H1 (cell line): ENCODE measurements at regions not wholly inside any gene's neighbourhood (a gene's known extent, or its start where the extent isn't known, plus 50 kb on each side); places are given as distances from the start of the nearest gene placed in this dataset.

Source experiments
- CTCF ChIA-PET: fragments of 300-600 bp; sonication (Branson Sonifier 250); formaldehyde crosslinking; loops from one replicate; lab custom pipeline; 2021; ENCODE audit not compliant: partially characterized antibody; lab: Charles Lee
- POLR2A ChIA-PET: fragments of 300-600 bp; sonication (Branson Sonifier 250); formaldehyde crosslinking; loops from one replicate; lab custom pipeline; 2021; ENCODE audit warnings: inconsistent platforms; ENCODE audit not compliant: partially characterized antibody; lab: Charles Lee
- DNase-seq, 2 experiments: peaks; one replicate each; pipeline versions ENCODE4 v3.0.0 to v3.0.0-alpha.2; 2010 to 2022; ENCODE audit warnings: low spot score in 2 of 2, low read depth in 1 of 2, mixed read lengths in 1 of 2
- FAIRE-seq: peaks from 2 replicates; lab custom pipeline; 2011; peaks lifted over from hg19 to GRCh38; lab: Jason Lieb, UNC
- H2AFZ ChIP-seq: 2 replicates; pipeline ENCODE4 v1.8.1; 2012; ENCODE audit warnings: low read length, inconsistent platforms
- H2AK5ac ChIP-seq: 2 replicates; pipeline ENCODE4 v1.6.1; 2013; ENCODE audit warnings: low read depth, low read length
- H2BK120ac ChIP-seq: replicated peaks from 2 replicates; pipeline ENCODE3; 2013; ENCODE audit warnings: low read depth, low read length, inconsistent platforms
- H2BK12ac ChIP-seq: 2 replicates; pipeline ENCODE4 v1.6.1; 2013; ENCODE audit warnings: low read depth, low read length
- H2BK15ac ChIP-seq: 2 replicates; pipeline ENCODE4 v1.6.1; 2013; ENCODE audit warnings: low read length
- H2BK20ac ChIP-seq: 2 replicates; pipeline ENCODE4 v1.6.1; 2013; ENCODE audit warnings: low read length
- H2BK5ac ChIP-seq: 2 replicates; pipeline ENCODE4 v1.6.1; 2013; ENCODE audit warnings: low read depth, low read length
- H3K14ac ChIP-seq: 2 replicates; pipeline ENCODE4 v1.6.1; 2013; ENCODE audit warnings: inconsistent platforms; ENCODE audit not compliant: insufficient read length
- H3K18ac ChIP-seq: 2 replicates; pipeline ENCODE4 v1.6.1; 2013; ENCODE audit warnings: low read length; ENCODE audit errors: extremely low read depth
- H3K23ac ChIP-seq: 2 replicates; pipeline ENCODE4 v1.6.1; 2013; ENCODE audit warnings: inconsistent platforms; ENCODE audit not compliant: insufficient read length
- H3K23me2 ChIP-seq: 2 replicates; pipeline ENCODE4 v1.6.1; 2013; ENCODE audit warnings: low read depth, low read length
- H3K27ac ChIP-seq: 2 replicates; pipeline ENCODE4 v1.6.1; 2011; ENCODE audit warnings: low read depth, low read length, inconsistent platforms
- H3K27me3 ChIP-seq, 4 experiments: replicated peaks in 1 of 4; 1 replicate in 1 of 4; 2 replicates in 3 of 4; pipeline versions ENCODE4 v1.6.1 to v1.8.1; 2011 to 2013; ENCODE audit warnings: low read length in 3 of 4, mild to moderate bottlenecking in 3 of 4, inconsistent platforms in 2 of 4, mixed read lengths in 2 of 4, moderate library complexity in 1 of 4; ENCODE audit not compliant: control insufficient read depth in 3 of 4, insufficient read depth in 3 of 4; ENCODE audit errors: extremely low read depth in 1 of 4
- H3K36me3 ChIP-seq, 4 experiments: 2 replicates each; pipeline versions ENCODE4 v1.6.1 to v1.8.1; 2011 to 2013; ENCODE audit warnings: mild to moderate bottlenecking in 4 of 4, low read length in 3 of 4, moderate library complexity in 2 of 4, control low read depth in 1 of 4, inconsistent platforms in 1 of 4; ENCODE audit not compliant: insufficient read depth in 4 of 4, control insufficient read depth in 2 of 4
- H3K4ac ChIP-seq: replicated peaks from 2 replicates; pipeline ENCODE3; 2013; ENCODE audit warnings: low read length, low read depth, mixed read lengths, inconsistent platforms; ENCODE audit not compliant: insufficient read length
- H3K4me1 ChIP-seq, 4 experiments: replicated peaks in 1 of 4; 1 replicate in 1 of 4; 2 replicates in 3 of 4; pipeline versions ENCODE4 v1.6.1 to v1.8.1; 2011 to 2013; ENCODE audit warnings: low read length in 3 of 4, inconsistent platforms in 2 of 4, mixed read lengths in 1 of 4; ENCODE audit not compliant: insufficient read depth in 4 of 4, control insufficient read depth in 3 of 4
- H3K4me2 ChIP-seq, 2 experiments: 2 replicates each; pipeline versions ENCODE4 v1.6.1 to v1.8.1; 2011 to 2013; ENCODE audit warnings: low read depth in 2 of 2, low read length in 2 of 2, control low read depth in 1 of 2, inconsistent platforms in 1 of 2, mild to moderate bottlenecking in 1 of 2; ENCODE audit not compliant: insufficient read depth in 1 of 2
- H3K4me3 ChIP-seq, 4 experiments: fragments of 200-600, 300-600 bp in 1 of 4; sonication (generic), shearing (Covaris generic), sonication (Bioruptor Twin) in 1 of 4; 2 replicates each; pipeline versions ENCODE4 v1.5.1 to v1.8.1; 2011 to 2016; ENCODE audit warnings: low read length in 4 of 4, low read depth in 3 of 4, control low read depth in 2 of 4, inconsistent platforms in 2 of 4, mild to moderate bottlenecking in 2 of 4, mixed read lengths in 1 of 4, moderate library complexity in 1 of 4; ENCODE audit not compliant: insufficient read depth in 2 of 4; ENCODE audit errors: extremely low read depth in 1 of 4
- H3K56ac ChIP-seq: replicated peaks from 2 replicates; pipeline ENCODE3; 2013; ENCODE audit warnings: low read depth, mild to moderate bottlenecking, mixed read lengths, low read length, inconsistent platforms; ENCODE audit not compliant: insufficient read length
- H3K79me1 ChIP-seq: 2 replicates; pipeline ENCODE4 v1.6.1; 2013; ENCODE audit warnings: low read depth, low read length, control low read depth
- H3K79me2 ChIP-seq, 2 experiments: 2 replicates each; pipeline versions ENCODE4 v1.6.1 to v1.8.1; 2012 to 2013; ENCODE audit warnings: low read length in 2 of 2, mild to moderate bottlenecking in 2 of 2, inconsistent platforms in 1 of 2; ENCODE audit not compliant: insufficient read depth in 2 of 2, control insufficient read depth in 1 of 2
- H3K9ac ChIP-seq, 4 experiments: replicated peaks in 1 of 4; 1 replicate in 1 of 4; 2 replicates in 3 of 4; pipeline versions ENCODE4 v1.6.1 to v1.8.1; 2011 to 2013; ENCODE audit warnings: low read depth in 3 of 4, low read length in 3 of 4, control low read depth in 2 of 4, mild to moderate bottlenecking in 2 of 4, moderate library complexity in 2 of 4, inconsistent platforms in 1 of 4; ENCODE audit errors: extremely low read depth in 1 of 4
- H3K9me3 ChIP-seq, 2 experiments: 2 replicates each; pipeline versions ENCODE4 v1.6.1 to v1.8.1; 2012 to 2013; ENCODE audit warnings: mild to moderate bottlenecking in 2 of 2, moderate library complexity in 2 of 2, control low read depth in 1 of 2, inconsistent platforms in 1 of 2, low read depth in 1 of 2, low read length in 1 of 2, mixed read lengths in 1 of 2; ENCODE audit not compliant: insufficient read depth in 2 of 2
- H4K20me1 ChIP-seq, 2 experiments: replicated peaks in 1 of 2; 2 replicates each; pipeline versions ENCODE3 to v1.8.1; 2011 to 2013; ENCODE audit warnings: inconsistent platforms in 2 of 2, low read length in 2 of 2, mild to moderate bottlenecking in 1 of 2; ENCODE audit not compliant: insufficient read depth in 2 of 2, control insufficient read depth in 1 of 2
- H4K5ac ChIP-seq: 2 replicates; pipeline ENCODE4 v1.6.1; 2013; ENCODE audit warnings: low read length, low read depth, mixed read lengths, inconsistent platforms; ENCODE audit not compliant: insufficient read length
- H4K8ac ChIP-seq: 2 replicates; pipeline ENCODE4 v1.8.0; 2013; ENCODE audit warnings: mild to moderate bottlenecking, moderate library complexity, low read length, inconsistent platforms; ENCODE audit not compliant: insufficient read depth; ENCODE audit errors: extremely low read depth
- H4K91ac ChIP-seq: replicated peaks from 2 replicates; pipeline ENCODE3; 2013; ENCODE audit warnings: low read length, mixed read lengths, inconsistent platforms; ENCODE audit not compliant: insufficient read length
- CBX8 ChIP-seq: fragments of 300-800, 300-1000 bp; sonication (generic); IDR thresholded peaks from 2 replicates; pipeline ENCODE4 v1.7.1; 2016; ENCODE audit warnings: low read depth, low read length, borderline replicate concordance
- CHD1 ChIP-seq: IDR thresholded peaks from 2 replicates; pipeline ENCODE4 v1.6.1; 2012; ENCODE audit warnings: low read depth, low read length, improper control_type of control experiment
- CTCF ChIP-seq, 3 experiments: IDR thresholded peaks; 1 replicate in 2 of 3; 2 replicates in 1 of 3; pipeline versions ENCODE4 v1.5.1 to v1.6.1; 2011; ENCODE audit warnings: low read length in 3 of 3, mild to moderate bottlenecking in 3 of 3, inconsistent platforms in 2 of 3, low read depth in 1 of 3, moderate library complexity in 1 of 3; ENCODE audit not compliant: insufficient read depth in 1 of 3; ENCODE audit errors: control extremely low read depth in 1 of 3
- FOSL1 ChIP-seq: IDR thresholded peaks from 2 replicates; pipeline ENCODE4 v1.6.1; 2011; ENCODE audit warnings: mild to moderate bottlenecking, low read depth, low read length, moderate library complexity; ENCODE audit not compliant: insufficient read depth
- JUN ChIP-seq: IDR thresholded peaks from 2 replicates; pipeline ENCODE4 v1.6.1; 2011; ENCODE audit warnings: low read depth, mild to moderate bottlenecking, improper control_type of control experiment, low read length
- SP1 ChIP-seq: IDR thresholded peaks from 2 replicates; pipeline ENCODE4 v1.6.1; 2011; ENCODE audit warnings: low read depth, low read length
- USF2 ChIP-seq: IDR thresholded peaks from 2 replicates; pipeline ENCODE4 v1.6.1; 2011; ENCODE audit warnings: low read length, improper control_type of control experiment
- WGBS, 2 experiments: shearing (Covaris generic) in 1 of 2; methylation state at CpG; one replicate each; pipeline versions ENCODE4 v1.1.6 to v1.1.7; 2013 to 2015; ENCODE audit warnings: low lambda C conversion rate in 2 of 2, mixed read lengths in 2 of 2, inconsistent platforms in 1 of 2, low coverage in 1 of 2, missing lambda C conversion rate in 1 of 2; ENCODE audit not compliant: insufficient replicate concordance in 2 of 2, insufficient coverage in 1 of 2, insufficient read length in 1 of 2; ENCODE audit errors: extremely low coverage in 1 of 2, missing lambda C conversion rate in 1 of 2; 5-methylcytosine and 5-hydroxymethylcytosine counted together
- TF ChIP-seq, protein P1 (sequence below): IDR thresholded peaks from 2 replicates; pipeline ENCODE4 v1.6.1; 2012; ENCODE audit warnings: low read length, inconsistent platforms

DNA sequence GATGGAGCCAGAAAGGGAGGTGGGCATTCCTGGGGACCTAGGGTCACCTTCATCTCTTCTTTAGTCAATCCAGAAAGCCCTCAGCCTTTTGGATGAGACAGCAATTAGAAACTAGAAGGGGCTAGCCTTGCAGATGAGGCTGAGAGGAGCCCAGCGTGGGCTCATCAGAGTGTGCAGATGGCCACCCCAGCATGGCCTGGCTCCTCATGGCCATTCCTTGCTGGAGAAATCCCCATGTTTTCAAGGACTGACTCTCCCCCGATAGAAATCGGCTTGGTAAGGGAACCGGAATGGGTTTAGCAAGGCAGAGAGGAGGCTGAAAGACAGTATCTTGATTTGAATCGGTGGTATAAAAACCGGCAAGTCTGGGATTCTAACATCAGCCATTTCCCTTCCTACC is 274.6 kb downstream of the BUD13 start:
- Histone ChIP-seq H2BK12ac (0 out of 2 replicates have a peak overlapping the region, but pooled peaks have one; percentile 43), H3K23me2 (no peaks in the 10 kb centered on the region; the same call in 1 of the 2 replicates), H3K9ac (no peak overlapping the region), H4K20me1 (no peaks in the 10 kb centered on the region), H3K23ac (no peak overlapping the region), H3K27ac (no peak overlapping the region), H2AFZ (no peak overlapping the region), H4K8ac (no peak overlapping the region), H2AK5ac (no peak overlapping the region), H3K4me2 (no peak overlapping the region), H4K5ac (no peak overlapping the region), H3K4me3 (no peak overlapping the region), H3K79me1 (no peaks in the 10 kb centered on the region), H3K36me3 (no peaks in the 10 kb centered on the region), H3K56ac (no peak overlapping the region), H2BK20ac (no peak overlapping the region), H3K14ac (no peak overlapping the region), H3K27me3 (peaks cover 0 to 4% (median 0%) of the 10 kb centered on the region in 4 experiments; a peak in 2 of 7 replicates), H3K9me3 (no peaks in the 10 kb centered on the region), H2BK15ac (0 out of 2 replicates have a peak overlapping the region, but pooled peaks have one; percentile 4), H3K4me1 (peaks cover 10 to 23% (median 13%) of the 10 kb centered on the region in 4 experiments), H2BK5ac (no peak overlapping the region), H3K79me2 (no peaks in the 10 kb centered on the region), H3K18ac (no peak overlapping the region), H3K4ac (no peak overlapping the region), H2BK120ac (no peak overlapping the region), H4K91ac (no peak overlapping the region)
- FAIRE-seq (no peak), DNase-seq (no peak)
- ChIA-PET POLR2A (no interaction called here), CTCF (interaction anchor here (1.0 to 10.4 kb wide), 22 partner anchors 9 to 436 kb away, joined by 3 to 91 read pairs (median 14); no protein-coding TSS in a partner anchor)
- 90% methylated on average over 6 of the region's 6 CpGs; no CpG with 5 or more reads in 1 of the 2 experiments for WGBS, 2 experiments
- no peak for TF ChIP-seq CHD1
- no peak for TF ChIP-seq SP1
- no peak for TF ChIP-seq USF2
- TF ChIP-seq CTCF (IDR thresholded peaks at IDR 0.05; ENCODE audit: control extremely low read depth in 1 of 3, insufficient read depth in 1 of 3, low read depth in 1 of 3, low read length in 3 of 3), result no peak
- no peak for TF ChIP-seq CBX8
- no peak for TF ChIP-seq JUN
- TF ChIP-seq, protein P1, sequence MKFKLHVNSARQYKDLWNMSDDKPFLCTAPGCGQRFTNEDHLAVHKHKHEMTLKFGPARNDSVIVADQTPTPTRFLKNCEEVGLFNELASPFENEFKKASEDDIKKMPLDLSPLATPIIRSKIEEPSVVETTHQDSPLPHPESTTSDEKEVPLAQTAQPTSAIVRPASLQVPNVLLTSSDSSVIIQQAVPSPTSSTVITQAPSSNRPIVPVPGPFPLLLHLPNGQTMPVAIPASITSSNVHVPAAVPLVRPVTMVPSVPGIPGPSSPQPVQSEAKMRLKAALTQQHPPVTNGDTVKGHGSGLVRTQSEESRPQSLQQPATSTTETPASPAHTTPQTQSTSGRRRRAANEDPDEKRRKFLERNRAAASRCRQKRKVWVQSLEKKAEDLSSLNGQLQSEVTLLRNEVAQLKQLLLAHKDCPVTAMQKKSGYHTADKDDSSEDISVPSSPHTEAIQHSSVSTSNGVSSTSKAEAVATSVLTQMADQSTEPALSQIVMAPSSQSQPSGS, result no peak
- TF ChIP-seq FOSL1, result no peak
